HCT116 (cell line): ENCODE measurements at regions not wholly inside any gene's neighbourhood (a gene's known extent, or its start where the extent isn't known, plus 50 kb on each side); places are given as distances from the start of the nearest gene placed in this dataset.

Experiments
- ATAC-seq: fragments of 200-7000 bp; cut with Tn5 transposase; 2 replicates; pipeline ENCODE4 v1.9.1; 2020; ENCODE audit warnings: mild to moderate bottlenecking, moderate library complexity
- BruUV-seq: library from RNA; stranded (reverse); fragments of 400-500 nt; replicated peaks from 2 replicates; lab custom pipeline; 2021; lab: Mats Ljungman, UMichigan
- CTCF ChIA-PET: fragments of 300-600 bp; sonication (Branson Sonifier 250); formaldehyde crosslinking; loops from one replicate; lab custom pipeline; 2021; ENCODE audit warnings: antibody characterized with exemption; lab: Charles Lee
- POLR2A ChIA-PET: fragments of 300-600, 350-600 bp; sonication (Branson Sonifier 250); formaldehyde crosslinking; loops from one replicate; lab custom pipeline; 2021; ENCODE audit warnings: antibody characterized with exemption; lab: Charles Lee
- RAD21 ChIA-PET, 2 experiments: fragments of 300-600 bp; sonication (Branson Sonifier 250); formaldehyde crosslinking; loops; one replicate each; lab custom pipeline; 2023; ENCODE audit warnings: low total read pairs in 2 of 2; ENCODE audit not compliant: uncharacterized antibody in 2 of 2, unreplicated experiment in 2 of 2, low non-redundant PET in 1 of 2; lab: Charles Lee
- DNase-seq: peaks from one replicate; pipeline ENCODE4 v3.0.0-alpha.2; 2010; ENCODE audit warnings: low read depth, low spot score
- H2AFZ ChIP-seq: fragments of 200-600 bp; shearing (Covaris generic), sonication (generic); 2 replicates; pipeline ENCODE4 v1.6.1; 2017; ENCODE audit warnings: low read depth, mixed run types, mixed read lengths, antibody characterized with exemption, low read length; ENCODE audit not compliant: poor library complexity, severe bottlenecking
- H3K27ac ChIP-seq: 2 replicates; pipeline ENCODE4 v1.5.1; 2012; ENCODE audit warnings: low read depth, low read length
- H3K27me3 ChIP-seq: fragments of 200-600 bp; sonication (generic); 2 replicates; pipeline ENCODE4 v1.6.1; 2016; ENCODE audit warnings: mixed run types, low read length, mixed read lengths; ENCODE audit not compliant: insufficient read depth
- H3K36me3 ChIP-seq, 2 experiments: fragments of 200-500 bp in 1 of 2; fragments of 200-600 bp in 1 of 2; sonication (Bioruptor generic) in 1 of 2; sonication (generic) in 1 of 2; 2 replicates each; pipeline versions ENCODE4 v1.5.1 to v1.6.1; 2014 to 2016; ENCODE audit warnings: low read length in 2 of 2, inconsistent platforms in 1 of 2, mixed read lengths in 1 of 2, mixed run types in 1 of 2; ENCODE audit not compliant: insufficient read depth in 2 of 2, control insufficient read depth in 1 of 2
- H3K4me1 ChIP-seq, 2 experiments: fragments of 200-600 bp in 1 of 2; sonication (generic) in 1 of 2; 2 replicates each; pipeline versions ENCODE4 v1.5.1 to v1.6.1; 2012 to 2017; ENCODE audit warnings: low read length in 2 of 2, inconsistent platforms in 1 of 2, mild to moderate bottlenecking in 1 of 2, mixed read lengths in 1 of 2, mixed run types in 1 of 2, moderate library complexity in 1 of 2; ENCODE audit not compliant: insufficient read depth in 2 of 2, control insufficient read depth in 1 of 2
- H3K4me2 ChIP-seq: fragments of 200-600 bp; sonication (generic); 2 replicates; pipeline ENCODE4 v1.6.1; 2017; ENCODE audit warnings: mixed run types, low read length, mixed read lengths
- H3K4me3 ChIP-seq, 2 experiments: fragments of 200-600 bp in 1 of 2; sonication (generic) in 1 of 2; replicated peaks in 1 of 2; 2 replicates each; pipeline ENCODE4 v1.5.1; 2011 to 2016; ENCODE audit warnings: low read length in 2 of 2, control low read depth in 1 of 2, low read depth in 1 of 2, mild to moderate bottlenecking in 1 of 2, mixed read lengths in 1 of 2, mixed run types in 1 of 2
- H3K79me2 ChIP-seq: fragments of 200-600 bp; sonication (generic); 2 replicates; pipeline ENCODE4 v1.6.1; 2017; ENCODE audit warnings: mild to moderate bottlenecking, mixed run types, low read length, moderate library complexity, mixed read lengths; ENCODE audit not compliant: insufficient read depth
- H3K9ac ChIP-seq: fragments of 200-600 bp; sonication (generic); 2 replicates; pipeline ENCODE4 v1.6.1; 2016; ENCODE audit warnings: low read length, mixed read lengths
- H3K9me2 ChIP-seq: fragments of 200-600 bp; sonication (generic), shearing (Covaris generic); 2 replicates; pipeline ENCODE4 v1.6.1; 2017; ENCODE audit warnings: mixed run types, mild to moderate bottlenecking, moderate library complexity; ENCODE audit not compliant: insufficient read depth
- H3K9me3 ChIP-seq, 2 experiments: fragments of 200-500 bp in 1 of 2; fragments of 200-600 bp in 1 of 2; sonication (Bioruptor generic) in 1 of 2; sonication (generic) in 1 of 2; 2 replicates each; pipeline ENCODE4 v1.6.1; 2014 to 2017; ENCODE audit warnings: low read length in 2 of 2, mixed read lengths in 2 of 2, inconsistent platforms in 1 of 2, low read depth in 1 of 2, mild to moderate bottlenecking in 1 of 2, mixed run types in 1 of 2, moderate library complexity in 1 of 2; ENCODE audit not compliant: control insufficient read depth in 1 of 2, insufficient read depth in 1 of 2
- H4K20me1 ChIP-seq: fragments of 200-600 bp; sonication (generic), shearing (Covaris generic); 2 replicates; pipeline ENCODE4 v1.6.1; 2017; ENCODE audit warnings: mixed run types, mild to moderate bottlenecking, moderate library complexity; ENCODE audit not compliant: insufficient read depth
- SP1 ChIP-seq: IDR thresholded peaks from 2 replicates; pipeline ENCODE4 v1.6.1; 2012; ENCODE audit warnings: low read depth
- intact Hi-C: fragments of 100-400 bp; cut with micrococcal nuclease; formaldehyde crosslinking; loops from 2 replicates; pipeline ENCODE4 v1.10.0; 2022
- TF ChIP-seq, protein P1 (sequence below): IDR thresholded peaks from 2 replicates; pipeline ENCODE4 v1.6.1; 2012
- TF ChIP-seq, protein P2 (sequence below): IDR thresholded peaks from 2 replicates; pipeline ENCODE4 v1.6.1; 2012; ENCODE audit warnings: low read depth

DNA sequence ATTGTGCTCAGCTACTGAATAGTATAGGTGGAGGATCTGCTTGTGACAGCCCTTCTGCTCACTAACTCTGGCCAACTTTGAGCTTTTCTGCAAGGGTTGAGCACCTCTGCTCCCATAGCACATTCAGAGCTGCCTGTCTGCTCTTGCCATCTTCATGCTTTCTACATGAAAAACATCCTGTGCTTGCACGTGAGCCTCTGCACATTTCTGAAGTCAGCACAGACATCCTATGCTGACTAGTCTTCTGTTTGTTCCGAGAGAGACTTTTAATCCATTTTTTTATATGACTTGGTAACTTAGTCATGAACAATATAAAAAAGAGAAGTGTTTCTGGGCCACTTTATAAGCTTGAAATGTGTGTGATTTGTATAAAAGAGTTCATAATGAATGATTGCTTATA, 969.3 kb downstream of the TMTC2 start:
- TF ChIP-seq SP1: no peak
- TF ChIP-seq, protein P1, sequence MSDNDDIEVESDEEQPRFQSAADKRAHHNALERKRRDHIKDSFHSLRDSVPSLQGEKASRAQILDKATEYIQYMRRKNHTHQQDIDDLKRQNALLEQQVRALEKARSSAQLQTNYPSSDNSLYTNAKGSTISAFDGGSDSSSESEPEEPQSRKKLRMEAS: no peak
- TF ChIP-seq, all 23 proteins: peak for 0
- Histone ChIP-seq H2AFZ (no peak overlapping the region), H3K27ac (no peak overlapping the region), H3K27me3 (no peaks in the 10 kb centered on the region), H3K9ac (no peak overlapping the region), H3K4me2 (no peak overlapping the region), H3K9me2 (no peaks in the 10 kb centered on the region), H3K4me1 (no peaks in the 10 kb centered on the region), H3K4me3 (no peak overlapping the region), H3K79me2 (no peaks in the 10 kb centered on the region), H4K20me1 (no peaks in the 10 kb centered on the region), H3K36me3 (no peaks in the 10 kb centered on the region), H3K9me3 (no peaks in the 10 kb centered on the region)
- ATAC-seq (no peak), DNase-seq (no peak)
- ChIA-PET RAD21 (no interaction called here), CTCF (no interaction called here), POLR2A (no interaction called here)
- no TSS peak for BruUV-seq
- intact Hi-C loops: no loop called here

DNA sequence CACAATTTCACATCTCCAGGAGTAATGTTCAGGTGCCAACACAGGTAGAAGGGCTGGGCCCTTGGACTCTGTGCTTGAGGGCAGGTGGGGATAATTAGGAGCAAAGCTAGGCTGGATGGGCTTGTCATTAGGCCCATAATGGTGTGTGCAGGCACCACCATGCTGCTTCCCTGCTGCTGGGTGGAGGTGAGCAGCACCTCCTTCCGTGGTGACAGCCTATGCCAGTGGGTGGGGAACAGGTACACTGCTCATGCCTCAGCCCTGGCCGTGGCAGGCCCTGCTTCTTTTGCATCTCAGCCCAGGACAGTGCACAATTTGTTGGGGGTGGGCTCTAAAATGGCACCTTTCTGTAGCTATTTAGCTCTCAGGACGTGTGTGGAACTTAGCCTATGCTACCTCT, 955.5 kb downstream of the TMTC2 start:
- no peaks in the 10 kb centered on the region for H4K20me1 ChIP-seq
- H3K27ac ChIP-seq: no peak overlapping the region
- no peaks in the 10 kb centered on the region for H3K36me3 ChIP-seq
- H3K4me2 ChIP-seq: no peak overlapping the region
- ATAC-seq: no peak
- H3K4me1 ChIP-seq: no peaks in the 10 kb centered on the region
- ChIA-PET CTCF (no interaction called here), RAD21 (no interaction called here), POLR2A (no interaction called here)
- no peaks in the 10 kb centered on the region for H3K9me3 ChIP-seq
- no peaks in the 10 kb centered on the region for H3K79me2 ChIP-seq
- intact Hi-C loops: no loop called here
- H3K4me3 ChIP-seq: no peak overlapping the region
- DNase-seq: no peak
- TF ChIP-seq, protein P2, sequence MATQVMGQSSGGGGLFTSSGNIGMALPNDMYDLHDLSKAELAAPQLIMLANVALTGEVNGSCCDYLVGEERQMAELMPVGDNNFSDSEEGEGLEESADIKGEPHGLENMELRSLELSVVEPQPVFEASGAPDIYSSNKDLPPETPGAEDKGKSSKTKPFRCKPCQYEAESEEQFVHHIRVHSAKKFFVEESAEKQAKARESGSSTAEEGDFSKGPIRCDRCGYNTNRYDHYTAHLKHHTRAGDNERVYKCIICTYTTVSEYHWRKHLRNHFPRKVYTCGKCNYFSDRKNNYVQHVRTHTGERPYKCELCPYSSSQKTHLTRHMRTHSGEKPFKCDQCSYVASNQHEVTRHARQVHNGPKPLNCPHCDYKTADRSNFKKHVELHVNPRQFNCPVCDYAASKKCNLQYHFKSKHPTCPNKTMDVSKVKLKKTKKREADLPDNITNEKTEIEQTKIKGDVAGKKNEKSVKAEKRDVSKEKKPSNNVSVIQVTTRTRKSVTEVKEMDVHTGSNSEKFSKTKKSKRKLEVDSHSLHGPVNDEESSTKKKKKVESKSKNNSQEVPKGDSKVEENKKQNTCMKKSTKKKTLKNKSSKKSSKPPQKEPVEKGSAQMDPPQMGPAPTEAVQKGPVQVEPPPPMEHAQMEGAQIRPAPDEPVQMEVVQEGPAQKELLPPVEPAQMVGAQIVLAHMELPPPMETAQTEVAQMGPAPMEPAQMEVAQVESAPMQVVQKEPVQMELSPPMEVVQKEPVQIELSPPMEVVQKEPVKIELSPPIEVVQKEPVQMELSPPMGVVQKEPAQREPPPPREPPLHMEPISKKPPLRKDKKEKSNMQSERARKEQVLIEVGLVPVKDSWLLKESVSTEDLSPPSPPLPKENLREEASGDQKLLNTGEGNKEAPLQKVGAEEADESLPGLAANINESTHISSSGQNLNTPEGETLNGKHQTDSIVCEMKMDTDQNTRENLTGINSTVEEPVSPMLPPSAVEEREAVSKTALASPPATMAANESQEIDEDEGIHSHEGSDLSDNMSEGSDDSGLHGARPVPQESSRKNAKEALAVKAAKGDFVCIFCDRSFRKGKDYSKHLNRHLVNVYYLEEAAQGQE: no peak
- no peak overlapping the region for H2AFZ ChIP-seq
- no TSS peak for BruUV-seq
- no peaks in the 10 kb centered on the region for H3K27me3 ChIP-seq
- H3K9me2 ChIP-seq: no peaks in the 10 kb centered on the region
- H3K9ac ChIP-seq: no peak overlapping the region
